ENCODE measurements at regions not wholly inside any gene's neighbourhood (a gene's known extent, or its start where the extent isn't known, plus 50 kb on each side); places are given as distances from the start of the nearest gene placed in this dataset.

- no peak for TF ChIP-seq POLR2A (IDR thresholded peaks at IDR 0.05)
- TF ChIP-seq CTCF (IDR thresholded peaks at IDR 0.05) = no peak
Observed at GRCh38 chr2:236912326-236913120, 173.2 kb upstream of the COPS8 start.
